ENCODE measurements at regions not wholly inside any gene's neighbourhood (a gene's known extent, or its start where the extent isn't known, plus 50 kb on each side); places are given as distances from the start of the nearest gene placed in this dataset.

DNA sequence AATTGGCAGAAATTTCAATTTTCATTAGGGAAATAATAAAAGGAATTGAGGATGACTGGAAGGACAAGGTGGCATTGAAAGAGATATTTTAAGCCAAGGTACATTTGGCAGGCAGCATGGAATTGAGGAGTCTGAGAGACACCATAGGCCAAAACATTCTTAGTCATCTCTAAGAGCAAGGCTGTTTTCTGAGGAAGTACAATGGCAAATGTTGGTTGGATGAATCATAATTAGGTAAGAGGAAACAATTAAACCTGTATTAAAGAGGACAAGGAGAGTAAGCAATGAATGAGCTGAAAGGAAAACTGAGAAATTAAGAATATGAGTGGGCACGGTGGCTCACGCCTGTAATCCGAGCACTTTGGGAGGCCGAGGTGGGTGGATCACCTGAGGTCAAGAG, 86.3 kb downstream of the MRPL32 start:
- Histone ChIP-seq H3K27ac (ENCODE audit: low read depth) (no peak overlapping the region), H4K20me1 (replicated peaks; ENCODE audit: insufficient read depth) (no peaks in the 10 kb centered on the region), H3K27me3 (ENCODE audit: insufficient read depth) (no peaks in the 10 kb centered on the region), H3K36me3 (ENCODE audit: insufficient read depth) (no peaks in the 10 kb centered on the region), H3K79me2 (replicated peaks; ENCODE audit: insufficient read depth) (no peaks in the 10 kb centered on the region), H3K9me2 (ENCODE audit: insufficient read depth) (peaks cover 2% of the 10 kb centered on the region; the same call in 1 of the 2 replicates), H3K4me1 (ENCODE audit: insufficient read depth) (no peaks in the 10 kb centered on the region), H3F3A (replicated peaks; ENCODE audit: low read depth) (no peaks in the 10 kb centered on the region), H3K4me2 (no peak overlapping the region), H3K4me3 (no peak overlapping the region), H2AFZ (no peak overlapping the region)
- Mint-ChIP-seq H3K4me1 (0 out of 3 replicates have a peak, but pooled peaks cover 3% of the 10 kb centered on the region), H3K9me3 (no peaks in the 10 kb centered on the region), H3K27me3 (ENCODE audit: insufficient read depth, low read depth, poor library complexity) (no peaks in the 10 kb centered on the region), H3K4me3 (no peak overlapping the region), H3K36me3 (ENCODE audit: low read depth) (no peaks in the 10 kb centered on the region), H3K27ac (no peak overlapping the region)
- ATAC-seq (no peak), DNase-seq (ENCODE audit: low spot score) (no peak)
- TF ChIP-seq CREB1 (CRISPR knock-in tag; IDR thresholded peaks at IDR 0.05; ENCODE audit: low read depth) (no peak), ZNF114 (CRISPR knock-in tag; IDR thresholded peaks at IDR 0.05) (no peak), ZNF331 (CRISPR knock-in tag; IDR thresholded peaks at IDR 0.05; ENCODE audit: low read depth) (no peak), NANOG (IDR thresholded peaks at IDR 0.05; ENCODE audit: borderline replicate concordance) (no peak)
- TF ChIP-seq, protein P1, sequence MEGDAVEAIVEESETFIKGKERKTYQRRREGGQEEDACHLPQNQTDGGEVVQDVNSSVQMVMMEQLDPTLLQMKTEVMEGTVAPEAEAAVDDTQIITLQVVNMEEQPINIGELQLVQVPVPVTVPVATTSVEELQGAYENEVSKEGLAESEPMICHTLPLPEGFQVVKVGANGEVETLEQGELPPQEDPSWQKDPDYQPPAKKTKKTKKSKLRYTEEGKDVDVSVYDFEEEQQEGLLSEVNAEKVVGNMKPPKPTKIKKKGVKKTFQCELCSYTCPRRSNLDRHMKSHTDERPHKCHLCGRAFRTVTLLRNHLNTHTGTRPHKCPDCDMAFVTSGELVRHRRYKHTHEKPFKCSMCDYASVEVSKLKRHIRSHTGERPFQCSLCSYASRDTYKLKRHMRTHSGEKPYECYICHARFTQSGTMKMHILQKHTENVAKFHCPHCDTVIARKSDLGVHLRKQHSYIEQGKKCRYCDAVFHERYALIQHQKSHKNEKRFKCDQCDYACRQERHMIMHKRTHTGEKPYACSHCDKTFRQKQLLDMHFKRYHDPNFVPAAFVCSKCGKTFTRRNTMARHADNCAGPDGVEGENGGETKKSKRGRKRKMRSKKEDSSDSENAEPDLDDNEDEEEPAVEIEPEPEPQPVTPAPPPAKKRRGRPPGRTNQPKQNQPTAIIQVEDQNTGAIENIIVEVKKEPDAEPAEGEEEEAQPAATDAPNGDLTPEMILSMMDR (conservative IDR thresholded peaks at IDR 0.05; ENCODE audit: low read depth in 2 of 2), result no peak
- TF ChIP-seq, protein P2, sequence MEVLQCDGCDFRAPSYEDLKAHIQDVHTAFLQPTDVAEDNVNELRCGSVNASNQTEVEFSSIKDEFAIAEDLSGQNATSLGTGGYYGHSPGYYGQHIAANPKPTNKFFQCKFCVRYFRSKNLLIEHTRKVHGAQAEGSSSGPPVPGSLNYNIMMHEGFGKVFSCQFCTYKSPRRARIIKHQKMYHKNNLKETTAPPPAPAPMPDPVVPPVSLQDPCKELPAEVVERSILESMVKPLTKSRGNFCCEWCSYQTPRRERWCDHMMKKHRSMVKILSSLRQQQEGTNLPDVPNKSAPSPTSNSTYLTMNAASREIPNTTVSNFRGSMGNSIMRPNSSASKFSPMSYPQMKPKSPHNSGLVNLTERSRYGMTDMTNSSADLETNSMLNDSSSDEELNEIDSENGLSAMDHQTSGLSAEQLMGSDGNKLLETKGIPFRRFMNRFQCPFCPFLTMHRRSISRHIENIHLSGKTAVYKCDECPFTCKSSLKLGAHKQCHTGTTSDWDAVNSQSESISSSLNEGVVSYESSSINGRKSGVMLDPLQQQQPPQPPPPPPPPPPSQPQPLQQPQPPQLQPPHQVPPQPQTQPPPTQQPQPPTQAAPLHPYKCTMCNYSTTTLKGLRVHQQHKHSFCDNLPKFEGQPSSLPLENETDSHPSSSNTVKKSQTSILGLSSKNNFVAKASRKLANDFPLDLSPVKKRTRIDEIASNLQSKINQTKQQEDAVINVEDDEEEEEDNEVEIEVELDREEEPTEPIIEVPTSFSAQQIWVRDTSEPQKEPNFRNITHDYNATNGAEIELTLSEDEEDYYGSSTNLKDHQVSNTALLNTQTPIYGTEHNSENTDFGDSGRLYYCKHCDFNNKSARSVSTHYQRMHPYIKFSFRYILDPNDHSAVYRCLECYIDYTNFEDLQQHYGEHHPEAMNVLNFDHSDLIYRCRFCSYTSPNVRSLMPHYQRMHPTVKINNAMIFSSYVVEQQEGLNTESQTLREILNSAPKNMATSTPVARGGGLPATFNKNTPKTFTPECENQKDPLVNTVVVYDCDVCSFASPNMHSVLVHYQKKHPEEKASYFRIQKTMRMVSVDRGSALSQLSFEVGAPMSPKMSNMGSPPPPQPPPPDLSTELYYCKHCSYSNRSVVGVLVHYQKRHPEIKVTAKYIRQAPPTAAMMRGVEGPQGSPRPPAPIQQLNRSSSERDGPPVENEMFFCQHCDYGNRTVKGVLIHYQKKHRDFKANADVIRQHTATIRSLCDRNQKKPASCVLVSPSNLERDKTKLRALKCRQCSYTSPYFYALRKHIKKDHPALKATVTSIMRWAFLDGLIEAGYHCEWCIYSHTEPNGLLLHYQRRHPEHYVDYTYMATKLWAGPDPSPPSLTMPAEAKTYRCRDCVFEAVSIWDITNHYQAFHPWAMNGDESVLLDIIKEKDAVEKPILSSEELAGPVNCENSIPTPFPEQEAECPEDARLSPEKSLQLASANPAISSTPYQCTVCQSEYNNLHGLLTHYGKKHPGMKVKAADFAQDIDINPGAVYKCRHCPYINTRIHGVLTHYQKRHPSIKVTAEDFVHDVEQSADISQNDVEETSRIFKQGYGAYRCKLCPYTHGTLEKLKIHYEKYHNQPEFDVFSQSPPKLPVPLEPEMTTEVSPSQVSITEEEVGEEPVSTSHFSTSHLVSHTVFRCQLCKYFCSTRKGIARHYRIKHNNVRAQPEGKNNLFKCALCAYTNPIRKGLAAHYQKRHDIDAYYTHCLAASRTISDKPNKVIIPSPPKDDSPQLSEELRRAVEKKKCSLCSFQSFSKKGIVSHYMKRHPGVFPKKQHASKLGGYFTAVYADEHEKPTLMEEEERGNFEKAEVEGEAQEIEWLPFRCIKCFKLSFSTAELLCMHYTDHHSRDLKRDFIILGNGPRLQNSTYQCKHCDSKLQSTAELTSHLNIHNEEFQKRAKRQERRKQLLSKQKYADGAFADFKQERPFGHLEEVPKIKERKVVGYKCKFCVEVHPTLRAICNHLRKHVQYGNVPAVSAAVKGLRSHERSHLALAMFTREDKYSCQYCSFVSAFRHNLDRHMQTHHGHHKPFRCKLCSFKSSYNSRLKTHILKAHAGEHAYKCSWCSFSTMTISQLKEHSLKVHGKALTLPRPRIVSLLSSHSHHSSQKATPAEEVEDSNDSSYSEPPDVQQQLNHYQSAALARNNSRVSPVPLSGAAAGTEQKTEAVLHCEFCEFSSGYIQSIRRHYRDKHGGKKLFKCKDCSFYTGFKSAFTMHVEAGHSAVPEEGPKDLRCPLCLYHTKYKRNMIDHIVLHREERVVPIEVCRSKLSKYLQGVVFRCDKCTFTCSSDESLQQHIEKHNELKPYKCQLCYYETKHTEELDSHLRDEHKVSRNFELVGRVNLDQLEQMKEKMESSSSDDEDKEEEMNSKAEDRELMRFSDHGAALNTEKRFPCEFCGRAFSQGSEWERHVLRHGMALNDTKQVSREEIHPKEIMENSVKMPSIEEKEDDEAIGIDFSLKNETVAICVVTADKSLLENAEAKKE (CRISPR knock-in tag; IDR thresholded peaks at IDR 0.05), result no peak
